ENCODE measurements at regions not wholly inside any gene's neighbourhood (a gene's known extent, or its start where the extent isn't known, plus 50 kb on each side); places are given as distances from the start of the nearest gene placed in this dataset.
"Not testable (repeated sequence)": the region's sequence is repeated elsewhere in the genome, so short reads cannot be mapped to it uniquely, and the experiment has no call there.

- DNase-seq (ENCODE audit: low read depth), result no peak
These were observed 71.8 kb upstream of the ZNF184 start for GRCh38 chr6:27544612-27545260.

- DNase-seq (ENCODE audit: low read depth), result not testable (repeated sequence)
These were observed 71.2 kb upstream of the ZNF184 start for GRCh38 chr6:27544135-27544534.

GRCh38 chr6:27542485-27542884 is 69.6 kb upstream of the ZNF184 start:
- DNase-seq (ENCODE audit: low read depth), result no peak

- DNase-seq (ENCODE audit: low read depth), result no peak
These were observed 69.0 kb upstream of the ZNF184 start for GRCh38 chr6:27541933-27542297.

- DNase-seq (ENCODE audit: low read depth), result peak; percentile 13
These were observed 68.5 kb upstream of the ZNF184 start for GRCh38 chr6:27541212-27541932.

- DNase-seq (ENCODE audit: low read depth), result no peak
These were observed 66.6 kb upstream of the ZNF184 start for GRCh38 chr6:27539551-27539950.

- no peak for DNase-seq (ENCODE audit: low read depth)
These were observed 60.1 kb upstream of the ZNF184 start for GRCh38 chr6:27532820-27533538.

- DNase-seq (ENCODE audit: low read depth), result no peak
These were observed 59.0 kb upstream of the ZNF184 start for GRCh38 chr6:27531772-27532459.

- DNase-seq (ENCODE audit: low read depth), result not testable (repeated sequence)
These were observed 56.9 kb upstream of the ZNF184 start for GRCh38 chr6:27529796-27530195.

GRCh38 chr6:27528714-27529113 is 55.8 kb upstream of the ZNF184 start:
- DNase-seq (ENCODE audit: low read depth), result no peak
